SK-N-SH (cell line): ENCODE measurements at regions not wholly inside any gene's neighbourhood (a gene's known extent, or its start where the extent isn't known, plus 50 kb on each side); places are given as distances from the start of the nearest gene placed in this dataset.

Experiments
- CTCF ChIA-PET: fragments of 300-600, 350-600 bp; formaldehyde crosslinking; extraction: SDS; loops from one replicate; lab custom pipeline; 2021; lab: Yijun Ruan, JAX
- POLR2A ChIA-PET: fragments of 350-600 bp; sonication (Branson Sonifier 250); formaldehyde crosslinking; extraction: SDS; loops from one replicate; lab custom pipeline; 2020; ENCODE audit warnings: antibody characterized with exemption, inconsistent platforms; lab: Yijun Ruan, JAX
- DNase-seq: peaks from one replicate; pipeline ENCODE4 v3.0.0; 2012
- H2AFZ ChIP-seq: fragments of 200-600 bp; sonication (generic); 2 replicates; pipeline ENCODE4 v1.8.1; 2016; ENCODE audit warnings: antibody characterized with exemption, mild to moderate bottlenecking, low read depth
- H3F3A ChIP-seq: fragments of 200-600 bp; sonication (generic); replicated peaks from 2 replicates; pipeline ENCODE3; 2016; ENCODE audit warnings: antibody characterized with exemption, mild to moderate bottlenecking; ENCODE audit not compliant: insufficient read depth
- H3K27ac ChIP-seq, 2 experiments: fragments of 200-500 bp in 1 of 2; fragments of 200-600 bp in 1 of 2; sonication (Bioruptor generic) in 1 of 2; sonication (generic), shearing (Covaris generic) in 1 of 2; 2 replicates each; pipeline versions ENCODE4 v1.5.1 to v1.6.1; 2014 to 2016; ENCODE audit warnings: low read depth in 2 of 2, inconsistent platforms in 1 of 2, low read length in 1 of 2, mild to moderate bottlenecking in 1 of 2, mixed read lengths in 1 of 2
- H3K27me3 ChIP-seq: fragments of 200-600 bp; sonication (generic), shearing (Covaris generic); 2 replicates; pipeline ENCODE4 v1.6.1; 2016; ENCODE audit warnings: mixed run types; ENCODE audit not compliant: insufficient read depth
- H3K36me3 ChIP-seq, 2 experiments: fragments of 200-500 bp in 1 of 2; fragments of 200-600 bp in 1 of 2; sonication (Bioruptor generic) in 1 of 2; sonication (generic) in 1 of 2; replicated peaks in 1 of 2; 2 replicates each; pipeline versions ENCODE3 to v1.5.1; 2014 to 2016; ENCODE audit warnings: low read length in 1 of 2, mild to moderate bottlenecking in 1 of 2; ENCODE audit not compliant: insufficient read depth in 2 of 2, control insufficient read depth in 1 of 2
- H3K4me1 ChIP-seq, 2 experiments: fragments of 200-500 bp in 1 of 2; fragments of 200-600 bp in 1 of 2; sonication (Bioruptor generic) in 1 of 2; sonication (generic), shearing (Covaris generic) in 1 of 2; 2 replicates each; pipeline versions ENCODE4 v1.5.1 to v1.6.1; 2014 to 2016; ENCODE audit warnings: low read depth in 1 of 2, low read length in 1 of 2, mixed run types in 1 of 2; ENCODE audit not compliant: insufficient read depth in 2 of 2, control insufficient read depth in 1 of 2
- H3K4me2 ChIP-seq: fragments of 200-600 bp; sonication (generic), shearing (Covaris generic); 2 replicates; pipeline ENCODE4 v1.6.1; 2017; ENCODE audit warnings: mixed run types
- H3K4me3 ChIP-seq, 2 experiments: fragments of 200-500 bp in 1 of 2; fragments of 200-600 bp in 1 of 2; sonication (Bioruptor generic) in 1 of 2; sonication (generic), shearing (Covaris generic) in 1 of 2; 2 replicates each; pipeline versions ENCODE4 v1.5.1 to v1.8.1; 2014 to 2016; ENCODE audit warnings: low read depth in 2 of 2, inconsistent platforms in 1 of 2, low read length in 1 of 2, mild to moderate bottlenecking in 1 of 2, mixed read lengths in 1 of 2, moderate library complexity in 1 of 2
- H3K79me2 ChIP-seq: fragments of 200-600 bp; sonication (generic); 2 replicates; pipeline ENCODE4 v1.8.1; 2017; ENCODE audit warnings: mild to moderate bottlenecking; ENCODE audit not compliant: insufficient read depth
- H3K9ac ChIP-seq: fragments of 200-600 bp; sonication (generic); 2 replicates; pipeline ENCODE4 v1.6.1; 2017; ENCODE audit warnings: mixed run types
- H3K9me2 ChIP-seq: fragments of 200-600 bp; sonication (generic); 2 replicates; pipeline ENCODE4 v1.6.1; 2017; ENCODE audit warnings: mixed run types
- H3K9me3 ChIP-seq: fragments of 200-600 bp; sonication (generic); 2 replicates; pipeline ENCODE4 v1.6.1; 2017; ENCODE audit warnings: mixed run types, mild to moderate bottlenecking, moderate library complexity
- H4K20me1 ChIP-seq: fragments of 200-600 bp; sonication (generic); 2 replicates; pipeline ENCODE4 v1.6.1; 2017; ENCODE audit warnings: mild to moderate bottlenecking, mixed run types; ENCODE audit not compliant: insufficient read depth
- EZH2phosphoT487 ChIP-seq: fragments of 200-600 bp; sonication (generic); IDR thresholded peaks from 2 replicates; pipeline ENCODE4 v1.6.1; 2017; ENCODE audit warnings: low read depth, mixed run types, mild to moderate bottlenecking, antibody characterized with exemption, moderate library complexity, borderline replicate concordance
- FOXJ3 ChIP-seq: sonication (generic); formaldehyde crosslinking; IDR thresholded peaks from 2 replicates; pipeline ENCODE4 v1.5.1; 2020; ENCODE audit warnings: mild to moderate bottlenecking, missing genetic modification reagents
- GABPA ChIP-seq: IDR thresholded peaks from 2 replicates; pipeline ENCODE4 v1.4.0; 2012; ENCODE audit warnings: low read depth, mild to moderate bottlenecking
- MXI1 ChIP-seq: IDR thresholded peaks from 2 replicates; pipeline ENCODE4 v1.6.1; 2012; ENCODE audit warnings: mild to moderate bottlenecking, low read depth, low read length, improper control_type of control experiment
- NFIC ChIP-seq: IDR thresholded peaks from 2 replicates; pipeline ENCODE4 v1.4.0; 2012; ENCODE audit warnings: borderline replicate concordance
- POLR2AphosphoS5 ChIP-seq: IDR thresholded peaks from 2 replicates; pipeline ENCODE4 v1.6.1; 2012; ENCODE audit warnings: low read depth, low read length
- RAD21 ChIP-seq: IDR thresholded peaks from 2 replicates; pipeline ENCODE4 v1.6.1; 2012; ENCODE audit warnings: mild to moderate bottlenecking, low read length
- RCOR1 ChIP-seq: fragments of 150-350 bp; IDR thresholded peaks from 2 replicates; pipeline ENCODE4 v1.6.1; 2017; ENCODE audit warnings: antibody characterized with exemption, low read length
- RFX5 ChIP-seq: IDR thresholded peaks from 2 replicates; pipeline ENCODE4 v1.6.1; 2012; ENCODE audit warnings: mild to moderate bottlenecking, improper control_type of control experiment, low read length
- RXRA ChIP-seq: IDR thresholded peaks from 2 replicates; pipeline ENCODE4 v1.4.0; 2012; ENCODE audit warnings: low read depth, mild to moderate bottlenecking, borderline replicate concordance
- SIN3A ChIP-seq: IDR thresholded peaks from 2 replicates; pipeline ENCODE4 v1.6.1; 2012; ENCODE audit warnings: low read depth, mild to moderate bottlenecking, low read length, moderate library complexity, borderline replicate concordance
- SMC3 ChIP-seq: IDR thresholded peaks from 2 replicates; pipeline ENCODE4 v1.6.1; 2012; ENCODE audit warnings: low read depth, low read length, improper control_type of control experiment
- TCF12 ChIP-seq: IDR thresholded peaks from 2 replicates; pipeline ENCODE4 v1.4.0; 2012
- YY1 ChIP-seq: IDR thresholded peaks from 2 replicates; pipeline ENCODE4 v1.4.0; 2012; ENCODE audit warnings: low read depth, mild to moderate bottlenecking
- WGBS: methylation state at CpG from one replicate; pipeline ENCODE4 v1.1.6; 2017; ENCODE audit warnings: low lambda C conversion rate; 5-methylcytosine and 5-hydroxymethylcytosine counted together
- TF ChIP-seq, protein P1 (sequence below): IDR thresholded peaks from 2 replicates; pipeline ENCODE4 v1.4.0; 2012; ENCODE audit warnings: low read depth, borderline replicate concordance
- TF ChIP-seq, protein P2 (sequence below): fragments of 200-600 bp; sonication (generic); IDR thresholded peaks from 2 replicates; pipeline ENCODE4 v1.6.1; 2017; ENCODE audit warnings: antibody characterized with exemption, mild to moderate bottlenecking, moderate library complexity
- TF ChIP-seq, protein P3 (sequence below): IDR thresholded peaks from 2 replicates; pipeline ENCODE4 v1.6.1; 2012; ENCODE audit warnings: mild to moderate bottlenecking, low read depth, low read length, moderate library complexity
- TF ChIP-seq, protein P4 (sequence below): fragments of 150-350 bp; IDR thresholded peaks from 2 replicates; pipeline ENCODE4 v1.6.1; 2017; ENCODE audit warnings: antibody characterized with exemption, low read length, low read depth, borderline replicate concordance

DNA sequence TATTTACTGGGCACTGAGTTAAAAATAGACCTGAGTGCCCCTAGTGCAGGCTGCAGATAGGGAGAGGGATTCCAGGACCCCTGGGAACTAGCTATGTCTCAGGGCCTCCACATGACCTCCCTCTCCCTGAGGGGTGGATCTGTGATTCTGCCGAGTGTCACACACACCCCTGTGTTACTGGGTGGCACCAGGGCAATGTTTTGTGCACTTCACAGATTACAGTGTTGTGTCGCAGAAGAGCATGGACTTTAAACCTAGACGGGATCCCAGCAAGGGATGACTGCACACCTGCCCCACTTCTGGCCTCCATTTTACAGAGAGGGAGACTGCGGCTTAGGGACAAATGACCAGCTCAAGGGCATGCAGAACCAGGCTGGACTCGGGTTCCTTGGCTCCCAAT is 65.6 kb downstream of the ZFP36L2 start:
- TF ChIP-seq TCF12: no peak
- no peak for TF ChIP-seq RFX5
- TF ChIP-seq RCOR1: no peak
- no peak for TF ChIP-seq SMC3
- TF ChIP-seq, protein P1, sequence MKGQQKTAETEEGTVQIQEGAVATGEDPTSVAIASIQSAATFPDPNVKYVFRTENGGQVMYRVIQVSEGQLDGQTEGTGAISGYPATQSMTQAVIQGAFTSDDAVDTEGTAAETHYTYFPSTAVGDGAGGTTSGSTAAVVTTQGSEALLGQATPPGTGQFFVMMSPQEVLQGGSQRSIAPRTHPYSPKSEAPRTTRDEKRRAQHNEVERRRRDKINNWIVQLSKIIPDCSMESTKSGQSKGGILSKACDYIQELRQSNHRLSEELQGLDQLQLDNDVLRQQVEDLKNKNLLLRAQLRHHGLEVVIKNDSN: no peak
- no peak for TF ChIP-seq NFIC
- no peak for TF ChIP-seq YY1
- no peak for TF ChIP-seq RXRA
- TF ChIP-seq EZH2phosphoT487: no peak
- TF ChIP-seq, protein P2, sequence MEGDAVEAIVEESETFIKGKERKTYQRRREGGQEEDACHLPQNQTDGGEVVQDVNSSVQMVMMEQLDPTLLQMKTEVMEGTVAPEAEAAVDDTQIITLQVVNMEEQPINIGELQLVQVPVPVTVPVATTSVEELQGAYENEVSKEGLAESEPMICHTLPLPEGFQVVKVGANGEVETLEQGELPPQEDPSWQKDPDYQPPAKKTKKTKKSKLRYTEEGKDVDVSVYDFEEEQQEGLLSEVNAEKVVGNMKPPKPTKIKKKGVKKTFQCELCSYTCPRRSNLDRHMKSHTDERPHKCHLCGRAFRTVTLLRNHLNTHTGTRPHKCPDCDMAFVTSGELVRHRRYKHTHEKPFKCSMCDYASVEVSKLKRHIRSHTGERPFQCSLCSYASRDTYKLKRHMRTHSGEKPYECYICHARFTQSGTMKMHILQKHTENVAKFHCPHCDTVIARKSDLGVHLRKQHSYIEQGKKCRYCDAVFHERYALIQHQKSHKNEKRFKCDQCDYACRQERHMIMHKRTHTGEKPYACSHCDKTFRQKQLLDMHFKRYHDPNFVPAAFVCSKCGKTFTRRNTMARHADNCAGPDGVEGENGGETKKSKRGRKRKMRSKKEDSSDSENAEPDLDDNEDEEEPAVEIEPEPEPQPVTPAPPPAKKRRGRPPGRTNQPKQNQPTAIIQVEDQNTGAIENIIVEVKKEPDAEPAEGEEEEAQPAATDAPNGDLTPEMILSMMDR: no peak
- TF ChIP-seq SIN3A: no peak
- TF ChIP-seq MXI1: no peak
- TF ChIP-seq POLR2AphosphoS5: no peak
- TF ChIP-seq, protein P3, sequence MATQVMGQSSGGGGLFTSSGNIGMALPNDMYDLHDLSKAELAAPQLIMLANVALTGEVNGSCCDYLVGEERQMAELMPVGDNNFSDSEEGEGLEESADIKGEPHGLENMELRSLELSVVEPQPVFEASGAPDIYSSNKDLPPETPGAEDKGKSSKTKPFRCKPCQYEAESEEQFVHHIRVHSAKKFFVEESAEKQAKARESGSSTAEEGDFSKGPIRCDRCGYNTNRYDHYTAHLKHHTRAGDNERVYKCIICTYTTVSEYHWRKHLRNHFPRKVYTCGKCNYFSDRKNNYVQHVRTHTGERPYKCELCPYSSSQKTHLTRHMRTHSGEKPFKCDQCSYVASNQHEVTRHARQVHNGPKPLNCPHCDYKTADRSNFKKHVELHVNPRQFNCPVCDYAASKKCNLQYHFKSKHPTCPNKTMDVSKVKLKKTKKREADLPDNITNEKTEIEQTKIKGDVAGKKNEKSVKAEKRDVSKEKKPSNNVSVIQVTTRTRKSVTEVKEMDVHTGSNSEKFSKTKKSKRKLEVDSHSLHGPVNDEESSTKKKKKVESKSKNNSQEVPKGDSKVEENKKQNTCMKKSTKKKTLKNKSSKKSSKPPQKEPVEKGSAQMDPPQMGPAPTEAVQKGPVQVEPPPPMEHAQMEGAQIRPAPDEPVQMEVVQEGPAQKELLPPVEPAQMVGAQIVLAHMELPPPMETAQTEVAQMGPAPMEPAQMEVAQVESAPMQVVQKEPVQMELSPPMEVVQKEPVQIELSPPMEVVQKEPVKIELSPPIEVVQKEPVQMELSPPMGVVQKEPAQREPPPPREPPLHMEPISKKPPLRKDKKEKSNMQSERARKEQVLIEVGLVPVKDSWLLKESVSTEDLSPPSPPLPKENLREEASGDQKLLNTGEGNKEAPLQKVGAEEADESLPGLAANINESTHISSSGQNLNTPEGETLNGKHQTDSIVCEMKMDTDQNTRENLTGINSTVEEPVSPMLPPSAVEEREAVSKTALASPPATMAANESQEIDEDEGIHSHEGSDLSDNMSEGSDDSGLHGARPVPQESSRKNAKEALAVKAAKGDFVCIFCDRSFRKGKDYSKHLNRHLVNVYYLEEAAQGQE: no peak
- TF ChIP-seq GABPA: no peak
- TF ChIP-seq RAD21: no peak
- TF ChIP-seq, protein P4, sequence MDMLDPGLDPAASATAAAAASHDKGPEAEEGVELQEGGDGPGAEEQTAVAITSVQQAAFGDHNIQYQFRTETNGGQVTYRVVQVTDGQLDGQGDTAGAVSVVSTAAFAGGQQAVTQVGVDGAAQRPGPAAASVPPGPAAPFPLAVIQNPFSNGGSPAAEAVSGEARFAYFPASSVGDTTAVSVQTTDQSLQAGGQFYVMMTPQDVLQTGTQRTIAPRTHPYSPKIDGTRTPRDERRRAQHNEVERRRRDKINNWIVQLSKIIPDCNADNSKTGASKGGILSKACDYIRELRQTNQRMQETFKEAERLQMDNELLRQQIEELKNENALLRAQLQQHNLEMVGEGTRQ: no peak
- TF ChIP-seq FOXJ3: no peak
- H4K20me1 ChIP-seq: no peaks in the 10 kb centered on the region
- CTCF ChIA-PET: interaction anchor here (0.6 to 1.3 kb wide), 3 partner anchors 9 to 40 kb away, joined by 3 to 4 read pairs (median 3); no protein-coding TSS in a partner anchor
- H3K4me3 ChIP-seq: no peak overlapping the region
- no peak overlapping the region for H3K9ac ChIP-seq
- no peaks in the 10 kb centered on the region for H3K27me3 ChIP-seq
- H3K9me3 ChIP-seq: no peaks in the 10 kb centered on the region
- WGBS: 87% methylated on average over 5 of the region's 5 CpGs
- peaks cover 8 to 10% of the 10 kb centered on the region in 2 experiments; a peak in 2 of 4 replicates for H3K4me1 ChIP-seq
- no peaks in the 10 kb centered on the region for H3K9me2 ChIP-seq
- H3K4me2 ChIP-seq: no peak overlapping the region
- no peaks in the 10 kb centered on the region for H3K79me2 ChIP-seq
- no peaks in the 10 kb centered on the region for H3K36me3 ChIP-seq
- POLR2A ChIA-PET: no interaction called here
- no peak for DNase-seq
- H3K27ac ChIP-seq: no peak overlapping the region
- H3F3A ChIP-seq: no peaks in the 10 kb centered on the region
- H2AFZ ChIP-seq: no peak overlapping the region
